ENCODE measurements at regions not wholly inside any gene's neighbourhood (a gene's known extent, or its start where the extent isn't known, plus 50 kb on each side); places are given as distances from the start of the nearest gene placed in this dataset.
"Not testable (repeated sequence)": the region's sequence is repeated elsewhere in the genome, so short reads cannot be mapped to it uniquely, and the experiment has no call there.

DNA sequence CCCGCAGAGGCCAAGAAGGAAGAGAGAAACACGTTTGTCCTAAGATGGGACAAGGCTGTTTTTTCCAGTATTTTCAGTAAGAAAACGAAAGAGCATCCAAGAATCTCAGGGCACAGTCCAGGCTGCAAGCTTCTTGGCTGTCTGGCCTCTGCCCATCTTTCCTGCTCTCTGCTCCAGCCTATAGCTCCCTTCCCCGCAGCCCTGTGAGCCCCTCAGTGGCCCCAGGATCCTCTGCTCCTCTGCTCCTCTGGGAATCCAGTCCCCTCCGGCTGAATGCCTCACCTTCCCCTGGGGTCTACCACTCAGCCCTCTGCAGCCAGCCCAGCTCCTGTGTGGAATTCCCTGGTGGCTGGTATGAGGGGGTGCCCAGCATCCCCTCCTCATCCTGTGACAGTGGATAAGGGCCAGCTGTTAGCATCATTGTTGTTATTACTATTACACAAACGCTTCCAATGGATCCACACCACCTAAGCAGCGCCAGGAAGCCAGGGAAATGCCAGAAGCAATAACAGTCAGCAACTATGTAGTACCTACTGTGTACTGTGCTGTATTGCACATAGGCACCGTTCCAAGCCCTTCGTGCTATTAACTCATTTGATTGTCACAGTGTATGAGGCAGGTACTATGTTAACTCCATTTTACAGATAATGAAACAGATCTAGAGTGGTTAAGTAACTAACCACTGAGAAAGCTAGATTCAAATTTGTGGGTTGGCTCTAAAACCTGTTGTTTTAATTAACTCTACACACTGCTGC, 60.3 kb upstream of the PTPN1 start:
- DNase-seq = no peak
- no peaks in the 10 kb centered on the region for H3K9me3 ChIP-seq (replicated peaks in 1 of 3)
- no peak for TF ChIP-seq POLR2A (IDR thresholded peaks at IDR 0.05)
- TF ChIP-seq, protein P1, sequence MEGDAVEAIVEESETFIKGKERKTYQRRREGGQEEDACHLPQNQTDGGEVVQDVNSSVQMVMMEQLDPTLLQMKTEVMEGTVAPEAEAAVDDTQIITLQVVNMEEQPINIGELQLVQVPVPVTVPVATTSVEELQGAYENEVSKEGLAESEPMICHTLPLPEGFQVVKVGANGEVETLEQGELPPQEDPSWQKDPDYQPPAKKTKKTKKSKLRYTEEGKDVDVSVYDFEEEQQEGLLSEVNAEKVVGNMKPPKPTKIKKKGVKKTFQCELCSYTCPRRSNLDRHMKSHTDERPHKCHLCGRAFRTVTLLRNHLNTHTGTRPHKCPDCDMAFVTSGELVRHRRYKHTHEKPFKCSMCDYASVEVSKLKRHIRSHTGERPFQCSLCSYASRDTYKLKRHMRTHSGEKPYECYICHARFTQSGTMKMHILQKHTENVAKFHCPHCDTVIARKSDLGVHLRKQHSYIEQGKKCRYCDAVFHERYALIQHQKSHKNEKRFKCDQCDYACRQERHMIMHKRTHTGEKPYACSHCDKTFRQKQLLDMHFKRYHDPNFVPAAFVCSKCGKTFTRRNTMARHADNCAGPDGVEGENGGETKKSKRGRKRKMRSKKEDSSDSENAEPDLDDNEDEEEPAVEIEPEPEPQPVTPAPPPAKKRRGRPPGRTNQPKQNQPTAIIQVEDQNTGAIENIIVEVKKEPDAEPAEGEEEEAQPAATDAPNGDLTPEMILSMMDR (IDR thresholded peaks at IDR 0.05) = no peak
- peak overlapping the region in 2 of 5 donors; percentile 30 to 92 for H3K27ac ChIP-seq
- no peaks in the 10 kb centered on the region for H3K36me3 ChIP-seq (replicated peaks in 1 of 2)
- no peak overlapping the region for H3K4me3 ChIP-seq
- intact Hi-C loops (cut with DNase I) = loop anchor here in 1 of 2 donors (10.0 kb wide), 1 partner anchor 45 kb away; no protein-coding TSS in a partner anchor
- WGBS, 4 donors = 76 to 82% (median 77%) methylated on average over 9 of the region's 9 CpGs
- no peaks in the 10 kb centered on the region for H3K27me3 ChIP-seq
- peaks cover 13 to 14% of the 10 kb centered on the region in 2 donors for H3K4me1 ChIP-seq (replicated peaks in 1 of 2)

DNA sequence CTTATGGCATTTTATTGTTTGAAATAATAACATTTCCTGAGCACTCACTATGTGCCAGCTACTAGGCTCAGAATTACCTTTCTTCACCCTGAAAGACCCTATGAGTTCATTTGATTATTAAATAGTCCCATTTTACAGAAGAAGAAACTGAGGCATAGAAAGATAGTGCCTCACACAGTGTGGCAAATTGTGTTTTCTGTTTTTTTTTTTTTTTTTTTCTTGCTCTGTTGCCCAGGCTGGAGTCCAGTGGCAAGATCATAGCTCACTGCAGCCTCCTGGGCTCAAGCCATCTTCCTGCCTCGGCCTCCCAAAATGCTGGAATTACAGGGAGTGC, 59.7 kb upstream of the PTPN1 start:
- no peaks in the 10 kb centered on the region for H3K36me3 ChIP-seq (replicated peaks in 1 of 2)
- H3K27ac ChIP-seq = peak overlapping the region in 3 of 5 donors; percentile 92 to 97 (median 93)
- no peak for DNase-seq
- intact Hi-C loops (cut with DNase I) = loop anchor here in 1 of 2 donors (10.0 kb wide), 1 partner anchor 46 kb away; no protein-coding TSS in a partner anchor
- H3K9me3 ChIP-seq (replicated peaks in 1 of 3) = no peaks in the 10 kb centered on the region
- no peak for TF ChIP-seq POLR2A (IDR thresholded peaks at IDR 0.05)
- TF ChIP-seq, protein P1 (IDR thresholded peaks at IDR 0.05) = no peak
- H3K4me1 ChIP-seq (replicated peaks in 1 of 2) = peaks cover 13 to 14% of the 10 kb centered on the region in 2 donors
- H3K4me3 ChIP-seq = no peak overlapping the region
- H3K27me3 ChIP-seq = no peaks in the 10 kb centered on the region
- WGBS, 4 donors = 62 to 90% (median 81%) methylated on average over 1 of the region's 1 CpG

DNA sequence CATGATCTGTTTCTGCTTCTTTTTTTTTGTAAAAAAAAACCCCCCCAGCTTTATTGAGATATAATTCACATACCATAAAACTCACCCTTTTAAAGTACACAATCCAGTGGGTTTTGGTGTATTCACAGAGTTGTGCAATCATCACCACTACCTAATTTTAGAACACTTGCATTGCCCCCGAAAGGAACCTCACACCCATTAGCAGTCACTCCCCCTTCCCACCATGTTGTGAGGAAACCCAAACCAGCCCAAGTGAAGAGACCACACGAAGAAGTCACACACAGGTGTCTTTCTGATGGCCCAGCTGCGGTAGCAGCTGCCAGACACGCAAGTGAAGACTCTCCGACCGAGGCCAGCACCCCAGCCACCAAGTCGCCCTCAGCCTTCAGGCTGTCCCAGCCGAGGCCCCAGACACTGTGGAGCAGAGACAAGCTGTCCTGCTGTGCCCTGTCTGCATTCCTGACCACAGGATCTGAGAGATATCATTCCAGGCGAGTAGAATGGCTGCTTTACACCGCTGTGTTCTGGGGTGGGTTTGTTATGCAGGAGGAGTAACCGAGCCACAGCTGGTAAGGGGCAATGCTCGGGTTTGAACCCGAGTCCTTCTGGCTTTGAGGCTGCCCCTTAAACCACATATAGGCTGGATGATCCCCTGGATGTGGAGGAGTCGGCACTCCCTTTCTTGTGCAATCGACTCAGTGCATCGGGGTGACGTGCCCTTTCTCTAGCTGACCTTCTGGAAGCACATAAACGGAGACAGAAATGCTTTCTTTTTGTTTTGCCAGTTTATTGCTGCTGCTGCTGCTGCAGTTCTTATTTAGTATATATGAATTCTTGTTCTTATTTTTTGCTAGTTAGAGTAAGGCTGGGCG, 59.1 kb upstream of the PTPN1 start:
- TF ChIP-seq POLR2A (IDR thresholded peaks at IDR 0.05) = peak in 1 of 2 donors; percentile 47
- TF ChIP-seq, protein P1 (IDR thresholded peaks at IDR 0.05) = no peak
- H3K4me3 ChIP-seq = peak overlapping the region in 1 of 4 donors; percentile 28
- peak; percentile 62 to 89 (median 83) for DNase-seq
- whole genome bisulfite sequencing, 4 donors = 14 to 21% (median 18%) methylated on average over 10 to 19 of the region's 19 CpGs
- no peaks in the 10 kb centered on the region for H3K27me3 ChIP-seq
- no peaks in the 10 kb centered on the region for H3K36me3 ChIP-seq (replicated peaks in 1 of 2)
- intact Hi-C loops (cut with DNase I) = loop anchor here in 1 of 2 donors (10.0 kb wide), 1 partner anchor 46 kb away; no protein-coding TSS in a partner anchor
- peaks cover 13 to 14% of the 10 kb centered on the region in 2 donors for H3K4me1 ChIP-seq (replicated peaks in 1 of 2)
- H3K27ac ChIP-seq = peak overlapping the region; percentile 71 to 97 (median 92)
- H3K9me3 ChIP-seq (replicated peaks in 1 of 3) = no peaks in the 10 kb centered on the region

DNA sequence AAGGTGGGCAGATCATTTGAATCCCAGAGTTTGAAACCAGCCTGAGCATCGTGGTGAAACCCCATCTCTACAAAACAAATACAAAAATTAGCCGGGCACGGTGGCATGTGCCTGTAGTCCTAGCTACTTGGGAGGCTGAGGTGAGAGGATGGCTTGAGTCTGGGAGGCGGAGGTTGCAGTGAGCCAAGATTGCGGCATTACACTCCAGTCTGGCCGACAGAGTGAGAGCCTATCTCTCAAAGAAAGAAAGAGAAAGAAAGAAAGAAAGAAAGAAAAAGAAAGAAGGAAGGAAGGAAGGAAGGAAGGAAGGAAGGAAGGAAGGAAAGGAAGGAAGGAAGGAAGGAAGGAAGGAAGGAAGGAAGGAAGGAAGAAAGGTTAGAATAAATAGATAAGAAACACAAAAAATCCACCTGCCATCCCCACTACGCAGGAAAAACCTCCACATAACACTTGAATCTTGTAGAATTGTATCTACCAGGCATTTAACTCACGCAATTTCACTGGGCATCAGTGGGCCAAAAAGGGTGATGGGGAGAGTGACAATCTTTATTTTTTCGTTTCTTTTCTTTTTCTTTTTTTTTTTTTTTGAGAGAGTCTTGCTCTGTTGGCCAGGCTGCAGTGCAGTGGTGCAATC, 58.3 kb upstream of the PTPN1 start:
- Histone ChIP-seq H3K4me1 (replicated peaks in 1 of 2) (peaks cover 13 to 14% of the 10 kb centered on the region in 2 donors), H3K4me3 (peak overlapping the region in 1 of 4 donors; percentile 28), H3K27ac (peak overlapping the region; percentile 71 to 97 (median 92))
- WGBS, 4 donors = 63 to 69% (median 66%) methylated on average over 9 of the region's 9 CpGs
- not testable (repeated sequence) for H3K27me3 ChIP-seq; DNase-seq; H3K9me3 ChIP-seq (replicated peaks in 1 of 3); H3K36me3 ChIP-seq (replicated peaks in 1 of 2)
- intact Hi-C loops (cut with DNase I) = loop anchor here in 1 of 2 donors (10.0 kb wide), 1 partner anchor 47 kb away; no protein-coding TSS in a partner anchor

Data from adrenal gland (tissue), 9 donors.